HCT116 (cell line): ENCODE measurements at regions not wholly inside any gene's neighbourhood (a gene's known extent, or its start where the extent isn't known, plus 50 kb on each side); places are given as distances from the start of the nearest gene placed in this dataset.

ENCODE experiments used
- ATAC-seq: fragments of 200-7000 bp; cut with Tn5 transposase; 2 replicates; pipeline ENCODE4 v1.9.1; 2020; ENCODE audit warnings: mild to moderate bottlenecking, moderate library complexity
- BruUV-seq: library from RNA; stranded (reverse); fragments of 400-500 nt; replicated peaks from 2 replicates; lab custom pipeline; 2021; lab: Mats Ljungman, UMichigan
- CTCF ChIA-PET: fragments of 300-600 bp; sonication (Branson Sonifier 250); formaldehyde crosslinking; loops from one replicate; lab custom pipeline; 2021; ENCODE audit warnings: antibody characterized with exemption; lab: Charles Lee
- POLR2A ChIA-PET: fragments of 300-600, 350-600 bp; sonication (Branson Sonifier 250); formaldehyde crosslinking; loops from one replicate; lab custom pipeline; 2021; ENCODE audit warnings: antibody characterized with exemption; lab: Charles Lee
- RAD21 ChIA-PET, 2 experiments: fragments of 300-600 bp; sonication (Branson Sonifier 250); formaldehyde crosslinking; loops; one replicate each; lab custom pipeline; 2023; ENCODE audit warnings: low total read pairs in 2 of 2; ENCODE audit not compliant: uncharacterized antibody in 2 of 2, unreplicated experiment in 2 of 2, low non-redundant PET in 1 of 2; lab: Charles Lee
- DNase-seq: peaks from one replicate; pipeline ENCODE4 v3.0.0-alpha.2; 2010; ENCODE audit warnings: low read depth, low spot score
- H2AFZ ChIP-seq: fragments of 200-600 bp; shearing (Covaris generic), sonication (generic); 2 replicates; pipeline ENCODE4 v1.6.1; 2017; ENCODE audit warnings: low read depth, mixed run types, mixed read lengths, antibody characterized with exemption, low read length; ENCODE audit not compliant: poor library complexity, severe bottlenecking
- H3K27ac ChIP-seq: 2 replicates; pipeline ENCODE4 v1.5.1; 2012; ENCODE audit warnings: low read depth, low read length
- H3K27me3 ChIP-seq: fragments of 200-600 bp; sonication (generic); 2 replicates; pipeline ENCODE4 v1.6.1; 2016; ENCODE audit warnings: mixed run types, low read length, mixed read lengths; ENCODE audit not compliant: insufficient read depth
- H3K36me3 ChIP-seq, 2 experiments: fragments of 200-500 bp in 1 of 2; fragments of 200-600 bp in 1 of 2; sonication (Bioruptor generic) in 1 of 2; sonication (generic) in 1 of 2; 2 replicates each; pipeline versions ENCODE4 v1.5.1 to v1.6.1; 2014 to 2016; ENCODE audit warnings: low read length in 2 of 2, inconsistent platforms in 1 of 2, mixed read lengths in 1 of 2, mixed run types in 1 of 2; ENCODE audit not compliant: insufficient read depth in 2 of 2, control insufficient read depth in 1 of 2
- H3K4me1 ChIP-seq, 2 experiments: fragments of 200-600 bp in 1 of 2; sonication (generic) in 1 of 2; 2 replicates each; pipeline versions ENCODE4 v1.5.1 to v1.6.1; 2012 to 2017; ENCODE audit warnings: low read length in 2 of 2, inconsistent platforms in 1 of 2, mild to moderate bottlenecking in 1 of 2, mixed read lengths in 1 of 2, mixed run types in 1 of 2, moderate library complexity in 1 of 2; ENCODE audit not compliant: insufficient read depth in 2 of 2, control insufficient read depth in 1 of 2
- H3K4me2 ChIP-seq: fragments of 200-600 bp; sonication (generic); 2 replicates; pipeline ENCODE4 v1.6.1; 2017; ENCODE audit warnings: mixed run types, low read length, mixed read lengths
- H3K4me3 ChIP-seq, 2 experiments: fragments of 200-600 bp in 1 of 2; sonication (generic) in 1 of 2; replicated peaks in 1 of 2; 2 replicates each; pipeline ENCODE4 v1.5.1; 2011 to 2016; ENCODE audit warnings: low read length in 2 of 2, control low read depth in 1 of 2, low read depth in 1 of 2, mild to moderate bottlenecking in 1 of 2, mixed read lengths in 1 of 2, mixed run types in 1 of 2
- H3K79me2 ChIP-seq: fragments of 200-600 bp; sonication (generic); 2 replicates; pipeline ENCODE4 v1.6.1; 2017; ENCODE audit warnings: mild to moderate bottlenecking, mixed run types, low read length, moderate library complexity, mixed read lengths; ENCODE audit not compliant: insufficient read depth
- H3K9ac ChIP-seq: fragments of 200-600 bp; sonication (generic); 2 replicates; pipeline ENCODE4 v1.6.1; 2016; ENCODE audit warnings: low read length, mixed read lengths
- H3K9me2 ChIP-seq: fragments of 200-600 bp; sonication (generic), shearing (Covaris generic); 2 replicates; pipeline ENCODE4 v1.6.1; 2017; ENCODE audit warnings: mixed run types, mild to moderate bottlenecking, moderate library complexity; ENCODE audit not compliant: insufficient read depth
- H3K9me3 ChIP-seq, 2 experiments: fragments of 200-500 bp in 1 of 2; fragments of 200-600 bp in 1 of 2; sonication (Bioruptor generic) in 1 of 2; sonication (generic) in 1 of 2; 2 replicates each; pipeline ENCODE4 v1.6.1; 2014 to 2017; ENCODE audit warnings: low read length in 2 of 2, mixed read lengths in 2 of 2, inconsistent platforms in 1 of 2, low read depth in 1 of 2, mild to moderate bottlenecking in 1 of 2, mixed run types in 1 of 2, moderate library complexity in 1 of 2; ENCODE audit not compliant: control insufficient read depth in 1 of 2, insufficient read depth in 1 of 2
- H4K20me1 ChIP-seq: fragments of 200-600 bp; sonication (generic), shearing (Covaris generic); 2 replicates; pipeline ENCODE4 v1.6.1; 2017; ENCODE audit warnings: mixed run types, mild to moderate bottlenecking, moderate library complexity; ENCODE audit not compliant: insufficient read depth
- EZH2phosphoT487 ChIP-seq: fragments of 200-600 bp; IDR thresholded peaks from 2 replicates; pipeline ENCODE4 v1.6.1; 2018; ENCODE audit warnings: antibody characterized with exemption, borderline replicate concordance
- POLR2A ChIP-seq: IDR thresholded peaks from 2 replicates; pipeline ENCODE4 v1.7.0; 2011; ENCODE audit warnings: borderline replicate concordance; ENCODE audit not compliant: insufficient read depth, insufficient read length; ENCODE audit errors: extremely low read depth
- RAD21 ChIP-seq: IDR thresholded peaks from 2 replicates; pipeline ENCODE4 v1.6.1; 2012; ENCODE audit warnings: low read depth, mild to moderate bottlenecking
- TCF7L2 ChIP-seq: IDR thresholded peaks from 2 replicates; pipeline ENCODE4 v1.7.0; 2011; ENCODE audit warnings: borderline replicate concordance, inconsistent platforms; ENCODE audit not compliant: insufficient read depth, insufficient read length; ENCODE audit errors: extremely low read depth
- ZNF274 ChIP-seq: fragments of 200-500 bp; sonication (Bioruptor generic); IDR thresholded peaks from 2 replicates; pipeline ENCODE4 v1.6.1; 2014; ENCODE audit warnings: mild to moderate bottlenecking, low read depth, low read length, inconsistent platforms
- intact Hi-C: fragments of 100-400 bp; cut with micrococcal nuclease; formaldehyde crosslinking; loops from 2 replicates; pipeline ENCODE4 v1.10.0; 2022
- TF ChIP-seq, protein P1 (sequence below): IDR thresholded peaks from 2 replicates; pipeline ENCODE4 v1.6.1; 2012; ENCODE audit warnings: low read depth

DNA sequence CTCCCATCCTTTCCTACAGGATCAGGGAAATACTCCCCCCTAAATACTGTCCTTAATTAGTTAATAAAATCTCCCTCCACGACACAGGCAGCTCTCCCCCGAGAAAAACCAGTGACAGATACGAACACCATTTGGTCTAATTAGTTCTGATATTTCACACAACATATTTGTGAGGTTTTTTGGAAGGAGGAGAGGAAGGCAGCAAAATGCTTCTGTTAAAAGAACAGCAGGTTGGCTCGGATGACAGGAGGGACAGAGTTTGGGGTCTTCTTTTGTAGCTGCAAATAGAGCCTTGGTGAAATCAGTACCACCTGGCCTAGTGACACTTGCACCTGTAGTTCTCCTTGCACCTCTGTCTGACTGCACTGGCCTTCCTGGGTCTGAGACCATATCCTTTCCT lies 507.0 kb downstream of the PLXNA4 start:
- Histone ChIP-seq H3K27ac (no peak overlapping the region), H3K9me2 (no peaks in the 10 kb centered on the region), H3K9me3 (no peaks in the 10 kb centered on the region), H3K4me2 (no peak overlapping the region), H3K4me3 (no peak overlapping the region), H2AFZ (no peak overlapping the region), H3K9ac (no peak overlapping the region), H3K79me2 (no peaks in the 10 kb centered on the region), H3K4me1 (peaks cover 11 to 20% of the 10 kb centered on the region in 2 experiments), H4K20me1 (no peaks in the 10 kb centered on the region), H3K36me3 (no peaks in the 10 kb centered on the region), H3K27me3 (peaks cover 8% of the 10 kb centered on the region; the same call in 1 of the 2 replicates)
- no peak for ATAC-seq
- ChIA-PET CTCF (no interaction called here), RAD21 (no interaction called here), POLR2A (no interaction called here)
- BruUV-seq, result no TSS peak
- intact Hi-C loops, result no loop called here
- DNase-seq, result no peak
- TF ChIP-seq POLR2A (no peak), RAD21 (no peak)
- TF ChIP-seq, protein P1, sequence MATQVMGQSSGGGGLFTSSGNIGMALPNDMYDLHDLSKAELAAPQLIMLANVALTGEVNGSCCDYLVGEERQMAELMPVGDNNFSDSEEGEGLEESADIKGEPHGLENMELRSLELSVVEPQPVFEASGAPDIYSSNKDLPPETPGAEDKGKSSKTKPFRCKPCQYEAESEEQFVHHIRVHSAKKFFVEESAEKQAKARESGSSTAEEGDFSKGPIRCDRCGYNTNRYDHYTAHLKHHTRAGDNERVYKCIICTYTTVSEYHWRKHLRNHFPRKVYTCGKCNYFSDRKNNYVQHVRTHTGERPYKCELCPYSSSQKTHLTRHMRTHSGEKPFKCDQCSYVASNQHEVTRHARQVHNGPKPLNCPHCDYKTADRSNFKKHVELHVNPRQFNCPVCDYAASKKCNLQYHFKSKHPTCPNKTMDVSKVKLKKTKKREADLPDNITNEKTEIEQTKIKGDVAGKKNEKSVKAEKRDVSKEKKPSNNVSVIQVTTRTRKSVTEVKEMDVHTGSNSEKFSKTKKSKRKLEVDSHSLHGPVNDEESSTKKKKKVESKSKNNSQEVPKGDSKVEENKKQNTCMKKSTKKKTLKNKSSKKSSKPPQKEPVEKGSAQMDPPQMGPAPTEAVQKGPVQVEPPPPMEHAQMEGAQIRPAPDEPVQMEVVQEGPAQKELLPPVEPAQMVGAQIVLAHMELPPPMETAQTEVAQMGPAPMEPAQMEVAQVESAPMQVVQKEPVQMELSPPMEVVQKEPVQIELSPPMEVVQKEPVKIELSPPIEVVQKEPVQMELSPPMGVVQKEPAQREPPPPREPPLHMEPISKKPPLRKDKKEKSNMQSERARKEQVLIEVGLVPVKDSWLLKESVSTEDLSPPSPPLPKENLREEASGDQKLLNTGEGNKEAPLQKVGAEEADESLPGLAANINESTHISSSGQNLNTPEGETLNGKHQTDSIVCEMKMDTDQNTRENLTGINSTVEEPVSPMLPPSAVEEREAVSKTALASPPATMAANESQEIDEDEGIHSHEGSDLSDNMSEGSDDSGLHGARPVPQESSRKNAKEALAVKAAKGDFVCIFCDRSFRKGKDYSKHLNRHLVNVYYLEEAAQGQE, result no peak

DNA sequence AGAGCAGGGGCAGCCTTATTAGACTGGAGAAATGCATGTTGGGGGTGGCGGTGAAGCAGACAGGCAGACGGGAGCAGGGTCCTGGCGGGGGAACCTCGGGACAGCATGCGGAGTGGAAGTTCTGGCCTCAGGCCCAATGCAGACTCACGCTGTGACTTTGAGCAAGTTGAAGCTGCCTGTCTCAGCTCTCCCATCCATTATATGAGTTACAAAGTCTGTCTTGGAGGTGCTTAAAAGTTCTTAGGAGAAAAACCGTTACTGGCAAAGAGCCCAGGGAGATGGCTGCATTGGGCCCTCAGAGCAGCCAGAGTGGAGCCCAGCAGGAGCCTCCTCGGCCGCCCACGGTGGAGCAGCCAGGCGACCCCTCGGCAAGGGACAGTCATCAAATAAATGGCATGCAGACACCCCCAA lies 509.5 kb downstream of the PLXNA4 start:
- CTCF ChIA-PET, result no interaction called here
- no peak for TF ChIP-seq TCF7L2
- TF ChIP-seq EZH2phosphoT487, result no peak
- no peak for TF ChIP-seq ZNF274

More for the DNA sequence above, 509.5 kb downstream of the PLXNA4 start:
- no peak overlapping the region for H3K9ac ChIP-seq
- ChIA-PET RAD21 (no interaction called here), POLR2A (no interaction called here)
- BruUV-seq, result no TSS peak
- no peak overlapping the region for H3K27ac ChIP-seq
- no peaks in the 10 kb centered on the region for H3K36me3 ChIP-seq
- intact Hi-C loops, result no loop called here
- H3K9me2 ChIP-seq, result no peaks in the 10 kb centered on the region
- ATAC-seq, result no peak
- peaks cover 8% of the 10 kb centered on the region; the same call in 1 of the 2 replicates for H3K27me3 ChIP-seq
- no peak overlapping the region for H3K4me3 ChIP-seq
- H3K9me3 ChIP-seq, result no peaks in the 10 kb centered on the region
- peaks cover 11 to 20% of the 10 kb centered on the region in 2 experiments for H3K4me1 ChIP-seq
- no peaks in the 10 kb centered on the region for H4K20me1 ChIP-seq
- no peak overlapping the region for H2AFZ ChIP-seq
- H3K79me2 ChIP-seq, result no peaks in the 10 kb centered on the region
- H3K4me2 ChIP-seq, result no peak overlapping the region
- DNase-seq, result no peak
